GM21390 (cell line): ENCODE measurements at regions not wholly inside any gene's neighbourhood (a gene's known extent, or its start where the extent isn't known, plus 50 kb on each side); places are given as distances from the start of the nearest gene placed in this dataset.

Experiments
- ATAC-seq: cut with Tn5 transposase; IDR thresholded peaks from one replicate; pipeline ENCODE4 v1.9.1; 2021; ENCODE audit not compliant: unreplicated experiment

- no peak for ATAC-seq
Measured at GRCh38 chr1:8147956-8148355, 121.8 kb upstream of the ERRFI1 start.

DNA sequence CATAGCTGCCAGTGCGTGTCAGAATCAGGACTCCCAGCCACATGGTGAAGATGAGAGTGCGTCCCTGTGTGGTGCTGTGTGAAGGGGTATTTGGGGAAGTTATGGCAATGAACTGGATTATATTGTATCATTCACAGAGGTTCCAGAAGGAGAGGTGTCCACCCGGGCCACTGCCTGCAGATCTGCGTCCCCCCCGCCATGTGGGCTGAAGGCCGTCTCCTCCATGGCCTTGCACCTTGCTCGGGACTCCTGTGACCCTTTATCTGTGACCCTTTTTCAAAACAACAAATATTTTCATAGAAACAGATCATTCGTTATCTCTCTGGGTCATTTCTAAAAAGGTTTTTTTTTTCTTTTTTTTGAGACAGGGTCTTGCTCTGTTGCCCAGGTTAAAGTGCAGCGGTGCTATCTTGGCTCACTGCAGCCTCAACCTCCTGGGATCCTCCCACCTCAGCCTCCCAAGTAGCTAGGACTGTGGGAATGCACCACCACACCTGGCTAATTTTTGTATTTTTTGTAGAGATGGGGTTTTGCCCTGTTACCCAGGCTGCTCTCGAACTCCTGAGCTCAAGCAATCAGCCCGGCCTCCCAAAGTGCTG, 120.2 kb upstream of the ERRFI1 start:
- no peak for ATAC-seq

DNA sequence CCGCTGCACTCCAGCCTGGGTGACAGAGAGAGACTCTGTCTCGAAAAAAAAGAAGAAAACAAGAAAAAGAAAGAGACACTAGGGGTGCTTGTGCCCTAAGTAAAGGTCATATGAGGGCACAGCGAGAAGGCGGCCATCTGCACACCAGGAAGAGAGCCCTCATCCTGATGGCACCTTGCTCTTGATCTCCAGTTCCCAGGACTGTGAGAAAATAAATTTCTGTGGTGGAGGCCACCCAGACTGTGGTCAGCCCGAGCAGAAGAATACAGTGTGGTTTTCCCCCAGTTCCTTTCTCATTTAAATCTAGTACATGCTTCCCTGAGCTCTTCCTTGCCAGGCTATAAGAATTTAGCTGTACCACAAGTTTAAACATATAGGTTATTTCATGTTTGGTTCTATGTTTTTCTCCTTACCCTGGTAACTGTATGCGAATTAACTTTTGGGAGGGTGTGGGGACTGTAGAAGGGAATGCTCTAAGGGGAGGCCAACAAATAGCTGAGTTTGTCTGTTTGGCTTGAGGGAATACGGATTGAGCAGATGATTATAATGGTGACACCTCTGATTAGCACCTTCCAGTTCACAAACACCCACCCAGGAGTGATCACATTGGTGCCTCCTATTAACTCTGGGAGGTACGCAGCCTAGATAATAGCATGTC, 119.6 kb upstream of the ERRFI1 start:
- ATAC-seq = no peak

DNA sequence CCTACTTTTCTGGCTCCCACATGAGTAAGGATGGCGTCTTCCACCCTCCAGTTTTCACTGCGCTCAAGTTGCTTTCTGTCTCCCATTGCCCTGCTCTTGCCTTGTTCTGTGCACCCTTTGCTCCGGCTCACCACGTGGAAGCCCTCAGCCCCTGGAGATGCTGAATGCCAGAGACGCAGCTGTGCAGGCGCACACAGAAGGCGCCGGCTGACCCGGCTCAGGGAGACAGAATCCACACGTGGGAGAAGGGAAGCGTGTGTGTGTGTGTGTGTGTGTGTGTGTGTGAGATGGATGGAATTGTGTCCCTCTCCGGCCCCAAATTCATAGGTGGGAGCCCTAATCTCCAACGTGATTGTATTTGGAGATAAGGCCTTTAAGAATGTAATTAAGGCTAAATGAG, 118.2 kb upstream of the ERRFI1 start:
- no peak for ATAC-seq

- ATAC-seq = no peak
Measured at GRCh38 chr1:8142955-8143629, 117.0 kb upstream of the ERRFI1 start.

- no peak for ATAC-seq
Measured at GRCh38 chr1:8139941-8140340, 113.8 kb upstream of the ERRFI1 start.

DNA sequence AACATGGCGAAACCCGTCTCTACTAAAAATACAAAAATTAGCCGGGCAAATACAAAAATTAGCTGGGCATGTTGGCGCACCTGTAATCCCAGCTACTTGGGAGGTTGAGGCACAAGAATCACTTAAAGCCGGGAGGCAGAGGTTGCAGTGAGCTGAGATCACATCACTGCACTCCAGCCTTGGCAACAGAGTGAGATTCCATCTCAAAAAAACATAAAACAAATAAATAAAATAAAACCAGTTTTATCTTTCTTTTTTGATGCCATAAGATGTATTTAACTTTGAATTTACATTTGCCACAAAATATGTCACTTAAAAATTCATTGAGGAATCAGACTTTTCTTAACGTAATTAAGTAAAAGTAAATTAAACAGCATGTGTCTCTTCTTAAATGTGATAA, 113.3 kb upstream of the ERRFI1 start:
- ATAC-seq = no peak

GRCh38 chr1:8138673-8139072, 112.6 kb upstream of the ERRFI1 start:
- ATAC-seq = no peak

DNA sequence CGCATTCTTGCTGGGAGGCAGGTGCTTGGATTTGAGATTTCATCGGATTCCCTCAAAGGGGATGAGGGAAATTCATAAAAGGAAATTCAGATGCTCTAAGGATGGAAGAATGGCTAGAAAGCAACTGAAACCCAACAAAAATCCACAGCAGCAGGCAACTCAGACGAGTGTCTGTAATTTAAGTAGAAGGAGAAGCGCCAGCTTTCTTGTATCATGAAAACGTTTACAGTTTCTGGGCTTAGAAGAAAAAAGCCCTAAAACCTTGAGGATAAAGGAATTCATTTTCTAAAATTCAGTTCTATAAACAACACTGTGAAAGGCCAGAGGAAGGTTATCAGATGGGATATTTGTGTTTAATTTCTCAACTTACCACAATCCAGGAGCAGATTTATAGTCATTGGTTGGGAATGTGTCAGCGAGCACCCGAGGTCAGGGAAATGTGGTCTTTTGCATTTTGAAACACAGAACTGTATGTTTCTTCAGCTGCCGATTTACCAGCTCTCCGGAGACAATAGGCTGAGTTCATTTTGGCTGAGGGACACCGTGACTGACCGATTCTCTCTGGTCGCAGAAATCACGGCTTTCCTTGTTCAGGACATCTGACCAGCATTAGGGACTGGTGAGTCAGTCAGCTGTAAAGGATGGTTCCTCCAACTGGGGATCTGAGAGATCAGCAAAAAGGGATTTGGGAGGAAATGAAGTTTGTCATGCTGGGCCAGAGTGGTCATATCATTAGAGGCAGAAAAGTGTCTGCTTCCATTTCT, 111.6 kb upstream of the ERRFI1 start:
- no peak for ATAC-seq

GRCh38 chr1:8136766-8137165, 110.7 kb upstream of the ERRFI1 start:
- ATAC-seq = no peak

- no peak for ATAC-seq
Measured at GRCh38 chr1:8135250-8135649, 109.1 kb upstream of the ERRFI1 start.

DNA sequence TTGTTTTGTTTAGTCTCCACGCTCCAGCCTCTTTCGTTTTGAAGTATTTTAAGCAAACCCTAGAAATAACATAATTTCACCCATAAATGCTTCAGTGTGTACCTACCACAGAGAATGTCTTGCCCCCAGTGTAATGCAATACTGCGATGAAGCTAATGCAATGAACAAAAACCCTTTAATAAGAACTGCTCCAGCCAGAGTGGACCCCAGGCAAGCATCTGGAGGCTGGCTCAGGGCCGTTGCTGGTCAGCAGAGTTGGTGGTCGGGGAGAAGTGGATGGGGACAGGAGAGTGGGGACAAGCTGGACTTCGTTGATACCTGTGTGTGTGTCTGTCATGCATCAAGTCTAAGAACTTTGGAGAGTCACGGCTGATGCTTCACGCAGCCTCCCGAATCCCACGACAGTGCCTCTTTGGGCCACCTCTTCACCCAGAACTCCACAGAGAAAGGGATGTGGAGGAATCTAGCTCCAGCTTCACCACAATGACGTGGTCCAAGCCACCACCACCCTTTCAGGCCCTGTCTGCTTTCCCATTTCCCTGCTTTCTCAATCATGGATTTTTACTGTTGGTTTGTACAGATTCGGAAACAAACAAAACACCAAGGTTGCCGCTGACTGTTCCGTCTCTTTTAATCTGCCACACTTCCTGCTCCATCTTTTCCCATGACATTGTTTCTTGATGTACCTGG, 108.6 kb upstream of the ERRFI1 start:
- no peak for ATAC-seq

DNA sequence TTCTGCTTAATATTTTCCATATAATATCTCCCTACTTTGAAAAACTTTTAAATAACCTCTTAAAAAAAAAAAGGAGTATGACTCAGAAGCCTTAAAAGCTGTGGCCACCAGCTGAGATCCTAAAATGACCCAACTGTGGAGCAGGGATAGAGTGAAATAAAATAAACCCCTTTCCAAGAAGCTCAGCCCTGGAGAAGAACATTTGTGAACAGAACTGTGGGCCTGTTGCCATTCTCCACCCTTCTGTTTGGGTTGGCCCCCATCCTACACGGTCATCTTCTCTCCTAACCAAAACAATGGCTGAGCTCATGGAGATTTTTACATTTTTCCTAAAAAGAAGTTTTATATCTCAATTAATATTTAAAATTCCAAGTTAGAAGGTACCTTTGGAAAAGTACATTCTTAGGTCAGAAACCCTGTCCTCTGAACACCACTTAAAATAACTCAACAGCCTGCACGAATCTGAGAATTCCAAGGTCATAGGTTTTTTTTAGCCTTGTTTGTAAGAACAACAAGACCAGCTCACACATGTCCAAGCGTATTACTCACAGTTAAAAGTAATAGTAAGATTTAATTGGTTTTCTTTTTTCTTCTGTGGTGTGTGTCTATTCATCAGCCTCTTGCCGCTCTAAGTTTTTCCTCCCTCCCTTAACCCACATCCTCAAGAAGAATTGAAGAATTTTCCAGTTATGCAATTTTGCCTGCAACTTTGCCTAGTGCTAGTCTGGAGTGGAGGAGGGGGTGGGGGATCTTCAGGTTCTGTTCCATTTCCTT, 107.7 kb upstream of the ERRFI1 start:
- ATAC-seq = no peak

DNA sequence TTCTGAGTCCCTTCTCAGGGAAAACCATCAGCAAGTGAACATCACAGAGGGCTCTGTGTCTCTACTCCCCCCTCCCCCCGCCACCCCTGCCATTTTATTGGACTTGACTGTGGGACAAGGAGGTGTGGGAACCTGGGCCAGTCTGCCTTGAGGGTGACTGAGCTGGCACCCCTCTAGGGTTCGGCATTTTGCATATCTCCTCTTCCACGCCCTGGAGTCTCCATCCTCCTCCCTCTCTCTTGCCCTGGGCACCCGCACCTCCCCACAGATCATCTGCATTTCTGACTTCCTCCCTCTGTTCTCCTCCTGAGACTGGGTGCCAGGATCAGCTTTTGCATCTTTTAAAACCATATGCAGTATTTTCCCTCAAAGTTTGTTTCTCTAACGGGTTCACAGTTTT, 107.1 kb upstream of the ERRFI1 start:
- no peak for ATAC-seq

- ATAC-seq = no peak
Measured at GRCh38 chr1:8127171-8127641, 101.1 kb upstream of the ERRFI1 start.

- no peak for ATAC-seq
Measured at GRCh38 chr1:8122477-8123407, 96.6 kb upstream of the ERRFI1 start.

- no peak for ATAC-seq
Measured at GRCh38 chr1:8122160-8122476, 96.0 kb upstream of the ERRFI1 start.

DNA sequence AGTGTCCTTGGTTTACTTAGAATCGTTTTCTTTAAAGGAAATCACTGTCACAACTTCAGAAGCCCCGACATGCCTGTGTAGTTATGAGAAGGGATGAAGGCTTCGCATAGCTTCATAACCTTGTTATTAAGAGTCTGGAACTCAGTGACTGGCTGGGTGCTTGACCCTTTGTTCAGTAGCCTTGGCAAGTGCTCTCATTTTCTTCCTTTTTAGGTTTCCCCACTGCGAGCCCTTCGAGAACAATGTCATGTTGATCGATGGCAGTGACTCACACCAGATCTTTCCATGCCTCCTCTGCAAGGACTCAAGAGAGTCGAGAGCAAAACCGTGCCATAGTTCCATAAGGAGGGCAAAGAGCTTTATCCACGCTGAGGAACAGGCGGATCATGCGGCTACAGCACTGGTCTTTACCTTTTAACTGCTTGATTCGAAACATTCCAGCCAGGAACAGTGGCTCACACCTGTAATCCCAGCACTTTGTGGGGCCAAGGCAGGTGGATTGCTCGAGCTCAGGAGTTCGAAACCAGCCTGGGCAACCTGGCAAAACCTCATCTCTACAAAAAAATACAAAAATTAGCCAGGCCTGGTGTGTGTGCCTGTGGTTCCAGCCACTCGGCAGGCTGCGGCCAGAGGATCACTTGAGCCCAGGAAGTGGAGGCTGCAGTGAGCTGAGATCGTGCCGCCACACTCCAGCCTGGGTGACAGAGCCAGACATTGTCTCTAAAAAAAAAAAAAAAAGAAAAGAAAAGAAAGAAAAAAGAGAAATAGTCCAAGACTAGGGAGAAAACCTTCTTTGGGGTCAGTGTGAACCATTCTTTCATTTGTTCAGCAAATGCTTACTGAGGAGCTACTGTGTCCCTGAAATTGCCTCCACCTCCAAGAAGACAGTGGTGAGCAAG, 95.4 kb upstream of the ERRFI1 start:
- ATAC-seq = no peak
